ENCODE measurements at regions not wholly inside any gene's neighbourhood (a gene's known extent, or its start where the extent isn't known, plus 50 kb on each side); places are given as distances from the start of the nearest gene placed in this dataset.

DNA sequence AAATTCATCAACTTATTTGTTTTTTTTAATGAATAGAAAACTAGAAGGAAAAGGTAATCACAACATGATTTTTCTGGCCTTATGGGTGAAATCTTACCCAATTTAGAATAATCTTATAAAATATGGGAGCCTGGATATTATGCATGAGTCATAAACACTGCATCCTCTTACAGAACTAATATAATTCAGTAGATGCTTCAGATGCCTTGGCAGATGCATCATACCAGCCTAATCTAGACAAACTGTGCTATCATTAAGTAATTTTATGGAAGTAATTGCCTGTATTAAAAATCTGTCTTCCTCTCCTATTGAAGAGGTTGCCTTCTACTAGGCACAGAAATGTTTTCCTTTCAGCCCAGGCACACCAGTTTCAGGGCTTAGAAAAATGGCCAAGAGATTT is 2384.6 kb upstream of the WWC1 start:
- no peak for DNase-seq

DNA sequence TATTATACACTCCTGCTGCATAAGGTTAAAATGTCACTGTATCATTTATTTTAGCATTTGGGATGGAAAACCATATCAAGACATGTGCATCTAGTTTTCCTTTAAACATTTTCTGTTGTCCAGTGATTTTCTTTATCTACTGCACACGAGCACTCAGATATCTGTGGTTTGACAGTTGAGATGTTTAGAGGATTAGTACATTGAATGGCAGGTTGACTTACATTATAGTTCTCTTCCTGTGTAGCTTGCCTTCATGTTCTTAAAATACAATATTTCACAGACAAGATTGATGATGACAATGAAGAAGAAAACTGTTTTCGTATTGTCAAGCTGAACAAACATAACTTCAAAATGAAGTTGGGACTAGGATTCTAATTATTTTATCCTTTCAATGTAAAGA is 2378.4 kb upstream of the WWC1 start:
- no peak for DNase-seq

DNA sequence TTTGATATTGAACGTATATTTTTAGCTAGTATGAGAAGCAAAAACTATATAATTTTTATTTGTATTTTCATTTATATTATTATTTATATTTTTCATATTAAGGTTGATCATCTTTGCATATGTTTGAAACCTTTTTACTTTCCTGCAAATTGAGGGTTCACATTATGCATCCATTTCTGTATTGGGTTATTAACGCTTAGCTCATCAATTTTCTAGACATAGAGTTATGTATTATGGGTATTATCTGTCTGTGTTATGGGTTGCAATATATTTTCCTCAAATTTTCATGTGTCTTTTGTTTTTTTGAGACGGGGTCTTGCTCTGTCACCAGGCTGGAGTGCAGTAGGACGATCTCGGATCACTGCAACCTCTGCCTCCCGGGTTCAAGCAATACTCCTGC is 2377.0 kb upstream of the WWC1 start:
- DNase-seq = no peak

DNA sequence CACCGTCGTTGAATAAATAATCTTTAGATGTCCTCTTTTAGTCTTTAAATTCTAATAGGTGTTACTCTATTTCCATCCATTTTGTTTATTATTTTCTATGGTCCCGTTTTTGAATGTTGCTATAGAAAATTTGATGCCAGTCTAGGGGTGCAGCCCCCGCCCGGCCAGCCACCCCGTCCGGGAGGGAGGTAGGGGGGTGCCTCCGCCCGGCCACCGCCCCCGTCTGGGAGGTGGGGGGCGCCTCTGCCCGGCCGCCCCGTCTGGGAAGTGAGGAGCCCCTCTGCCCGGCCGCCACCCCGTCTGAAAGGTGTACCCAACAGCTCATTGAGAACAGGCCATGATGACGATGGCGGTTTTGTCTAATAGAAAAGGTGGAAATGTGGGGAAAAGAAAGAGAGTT is 2372.2 kb upstream of the WWC1 start:
- DNase-seq = no peak

DNA sequence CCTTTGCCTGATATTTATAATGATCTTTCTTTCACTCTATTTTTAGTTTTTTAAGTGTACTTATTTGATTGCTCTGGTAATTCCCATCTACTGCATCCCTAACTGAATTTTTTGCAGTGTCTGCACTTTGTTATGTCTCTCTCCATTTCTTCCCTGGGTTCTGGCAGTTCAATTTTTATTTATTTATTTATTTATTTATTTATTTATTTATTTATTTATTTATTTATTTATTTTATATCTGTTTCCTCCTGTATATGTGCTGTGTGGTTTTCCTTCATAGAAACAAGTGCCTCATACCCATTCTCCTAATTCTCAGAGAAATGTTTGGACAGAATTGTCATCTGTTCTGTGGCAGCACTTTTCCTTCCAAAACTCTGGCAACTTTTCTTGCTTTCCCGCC is 2370.8 kb upstream of the WWC1 start:
- no peak for DNase-seq

DNA sequence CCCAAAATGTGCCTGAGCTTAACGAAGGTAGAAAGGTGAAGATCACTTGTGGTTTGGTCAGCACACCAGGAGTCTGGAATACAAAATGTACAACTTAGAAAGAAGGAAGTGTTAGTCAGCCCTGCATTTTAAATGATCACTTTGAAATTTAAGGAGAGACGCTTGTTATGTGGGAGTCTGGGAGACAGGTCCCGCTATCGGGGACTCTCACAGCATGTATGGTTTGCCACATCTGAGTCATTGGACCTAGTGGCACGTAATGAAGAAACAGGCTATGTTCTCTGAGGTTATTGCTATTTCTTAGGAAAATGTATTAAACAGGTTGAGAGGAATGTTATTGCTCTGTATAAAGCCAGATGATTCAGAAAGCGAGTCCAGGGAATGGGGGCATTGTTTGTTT is 2362.5 kb upstream of the WWC1 start:
- no peak for DNase-seq

DNA sequence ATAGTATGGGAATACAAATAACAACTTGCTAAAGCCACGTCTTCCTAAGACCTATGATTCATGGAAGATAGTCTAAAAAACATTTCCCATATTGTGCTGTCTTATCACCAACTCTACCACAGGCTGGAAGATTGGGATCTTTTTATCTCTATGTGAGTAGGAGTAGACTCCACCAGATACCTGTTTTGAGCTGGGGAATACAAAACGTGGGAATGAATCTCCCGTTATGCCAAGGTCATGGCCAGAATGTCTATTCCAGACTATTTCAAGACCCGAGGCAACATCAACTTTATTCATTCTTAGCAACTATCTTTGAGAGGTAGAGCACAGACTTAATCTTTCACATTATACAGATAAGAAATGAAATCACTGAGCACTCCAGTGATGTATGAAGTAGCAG is 2350.9 kb upstream of the WWC1 start:
- DNase-seq = no peak

DNA sequence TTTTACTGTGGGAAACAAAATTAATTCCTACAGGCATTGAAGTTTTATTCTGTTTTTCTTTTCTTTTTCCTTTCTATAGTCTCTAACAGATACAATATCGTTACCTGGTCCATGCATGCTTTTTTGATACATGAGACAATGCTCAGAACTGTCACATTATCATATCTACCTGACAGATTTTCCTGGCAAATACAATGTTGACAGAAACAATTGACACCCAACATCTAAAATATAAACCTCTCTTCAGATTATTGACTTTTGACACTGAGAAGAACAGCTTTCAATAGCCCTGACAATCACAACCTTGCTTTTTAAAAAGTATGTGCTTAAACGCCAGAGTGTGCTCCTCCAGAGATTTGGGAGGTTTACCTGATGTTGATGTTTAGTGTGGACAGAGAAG is 2334.6 kb upstream of the WWC1 start:
- DNase-seq = no peak

DNA sequence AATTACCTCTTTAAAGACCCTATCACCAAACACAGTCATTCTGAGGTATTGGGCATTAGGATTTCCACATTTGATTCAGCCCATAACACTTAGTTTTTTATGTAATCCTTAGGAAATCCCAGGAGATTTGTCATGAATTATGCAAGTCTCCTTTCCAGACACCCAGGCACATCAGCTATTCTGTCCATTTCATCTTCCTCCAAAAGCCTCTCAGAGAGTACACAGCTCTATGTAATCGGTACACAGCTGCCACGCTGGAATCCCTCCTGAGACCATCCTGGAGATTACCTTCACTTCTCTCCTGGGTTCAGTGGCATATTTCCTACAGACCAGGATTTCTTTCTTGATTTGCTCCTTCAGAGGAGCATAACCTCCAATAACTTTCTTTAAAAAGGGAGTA is 2309.8 kb upstream of the WWC1 start:
- no peak for DNase-seq

DNA sequence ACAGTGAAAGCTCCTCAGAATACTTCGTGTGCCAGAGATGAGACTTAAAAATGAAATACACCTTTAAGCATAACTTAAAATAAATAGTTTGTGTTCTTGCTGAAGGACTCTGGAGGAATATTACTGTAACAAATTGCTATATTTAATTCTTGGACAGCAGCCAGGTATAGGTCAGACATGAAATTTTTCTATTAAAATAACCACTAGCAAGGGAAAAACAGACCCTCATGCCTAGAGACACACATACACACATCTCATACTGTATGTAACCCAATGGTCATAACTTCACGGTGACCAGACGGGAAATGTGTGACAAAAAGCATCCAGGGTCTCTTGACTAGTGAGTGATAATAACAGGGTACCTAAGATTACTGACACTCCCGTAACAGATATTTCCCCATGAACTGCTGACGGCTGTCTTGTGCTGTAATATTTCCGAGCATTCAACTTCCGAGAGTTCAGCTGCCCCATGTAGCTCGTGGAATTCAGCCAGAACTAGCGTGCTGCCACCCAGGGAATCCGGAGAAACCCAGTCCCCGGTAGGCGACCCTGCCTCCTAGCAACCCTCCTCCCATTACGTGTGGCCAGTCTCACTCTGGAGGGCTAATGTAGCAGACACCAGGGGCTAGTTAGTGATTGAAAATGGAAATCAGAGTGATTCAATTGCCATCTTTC is 2295.1 kb upstream of the WWC1 start:
- no peak for DNase-seq

DNA sequence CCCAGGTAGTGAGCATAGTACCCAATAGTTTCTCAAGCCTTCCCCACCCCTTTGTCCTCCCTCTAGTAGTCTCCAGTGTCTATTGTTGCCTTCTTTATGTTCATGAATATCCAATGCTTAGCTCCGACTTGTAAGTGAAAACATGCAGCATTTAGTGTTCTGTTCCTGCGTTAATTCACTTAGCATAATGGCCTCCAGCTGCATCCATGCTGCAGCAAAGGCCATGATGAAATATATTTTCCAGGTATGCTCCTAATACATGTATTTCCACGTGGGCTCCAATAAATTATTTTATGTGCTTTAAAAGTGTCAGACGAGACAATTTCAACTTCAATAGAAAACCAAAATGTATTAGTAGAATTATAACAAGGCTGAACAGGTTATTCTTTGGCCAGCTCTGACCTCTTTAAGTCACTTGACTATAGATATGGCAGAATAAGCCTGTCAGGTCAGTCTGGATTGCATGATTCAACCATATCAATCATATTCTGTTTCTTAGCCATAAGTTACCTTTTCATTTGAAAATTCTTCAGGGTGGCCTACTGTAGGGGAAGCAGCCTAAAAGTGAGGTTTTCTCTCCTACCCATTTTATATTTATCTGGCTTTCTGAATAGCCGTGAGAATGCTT is 2291.6 kb upstream of the WWC1 start:
- DNase-seq = no peak

DNA sequence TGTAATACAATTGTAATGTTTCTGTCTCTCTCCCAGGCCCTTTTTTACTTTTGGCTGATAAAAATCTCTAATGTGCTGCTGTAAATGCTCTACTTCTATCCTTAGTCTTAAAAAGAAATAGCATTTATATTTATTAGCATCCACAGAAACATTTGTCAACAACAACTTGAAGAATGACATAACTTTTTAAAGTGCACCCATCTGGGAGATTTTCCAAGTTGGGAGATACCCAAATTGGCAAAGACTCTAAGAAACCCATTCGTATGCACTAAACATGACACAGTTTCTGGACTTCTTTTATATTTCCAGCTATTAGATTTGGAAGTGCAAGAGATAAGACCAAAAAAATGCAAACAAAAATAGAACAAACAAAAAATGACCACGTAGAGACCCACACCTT is 2287.4 kb upstream of the WWC1 start:
- no peak for DNase-seq

DNA sequence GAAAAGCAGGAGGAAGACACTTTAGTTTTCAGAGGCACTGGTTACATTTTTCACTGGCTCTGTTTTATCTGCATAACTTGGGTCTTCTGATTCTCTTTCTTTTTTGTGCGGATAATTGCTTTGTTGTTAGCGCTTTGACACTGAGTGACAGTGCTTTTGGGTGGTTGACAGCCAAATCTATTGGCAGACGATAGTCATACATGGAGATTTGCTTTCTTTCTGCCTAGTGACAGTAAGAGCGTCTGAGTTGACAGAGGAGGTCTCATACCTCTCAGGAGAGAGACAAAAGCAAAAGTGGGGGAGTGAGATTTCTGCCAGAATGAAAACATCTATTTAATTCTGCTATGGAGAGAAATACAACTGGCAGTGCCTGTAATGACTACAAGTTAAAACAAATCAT is 2278.0 kb upstream of the WWC1 start:
- DNase-seq = no peak

DNA sequence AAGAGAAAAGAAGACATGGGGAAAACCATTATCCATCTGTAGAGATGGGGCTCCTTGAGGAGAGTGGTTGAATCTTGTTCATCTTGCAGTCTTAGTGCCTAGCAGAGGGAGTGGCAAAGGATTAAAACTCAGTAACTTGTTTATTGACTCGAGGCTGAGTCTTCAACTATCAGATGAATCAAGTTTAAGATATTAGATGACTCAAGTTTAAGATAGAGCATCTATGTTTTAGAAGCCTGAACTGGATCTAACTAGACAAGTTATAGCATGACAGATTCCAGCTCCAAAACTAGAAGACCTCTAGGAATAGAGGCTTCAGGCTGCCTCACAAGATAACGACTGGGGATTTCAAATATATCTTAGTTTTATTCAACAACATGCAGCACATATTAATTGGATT is 2277.2 kb upstream of the WWC1 start:
- no peak for DNase-seq

DNA sequence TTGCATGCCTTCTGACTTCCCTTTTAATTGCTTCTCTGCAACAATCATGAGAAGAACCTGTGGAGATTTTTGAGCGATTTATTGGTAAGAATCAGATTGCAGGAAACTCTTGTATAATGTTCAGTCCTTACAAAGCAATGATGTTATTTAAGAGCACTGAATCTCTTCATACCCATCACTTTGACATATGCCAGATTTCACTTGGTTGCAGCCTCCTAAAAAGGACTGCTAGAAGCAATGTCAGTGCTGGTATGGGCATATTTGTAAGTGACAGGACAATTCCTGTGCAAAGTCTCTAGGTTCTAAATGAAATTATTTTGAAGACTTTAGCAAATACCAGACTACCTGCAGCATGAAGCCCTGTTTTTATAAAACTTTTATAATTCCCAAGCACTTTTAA is 2272.7 kb upstream of the WWC1 start:
- no peak for DNase-seq

DNA sequence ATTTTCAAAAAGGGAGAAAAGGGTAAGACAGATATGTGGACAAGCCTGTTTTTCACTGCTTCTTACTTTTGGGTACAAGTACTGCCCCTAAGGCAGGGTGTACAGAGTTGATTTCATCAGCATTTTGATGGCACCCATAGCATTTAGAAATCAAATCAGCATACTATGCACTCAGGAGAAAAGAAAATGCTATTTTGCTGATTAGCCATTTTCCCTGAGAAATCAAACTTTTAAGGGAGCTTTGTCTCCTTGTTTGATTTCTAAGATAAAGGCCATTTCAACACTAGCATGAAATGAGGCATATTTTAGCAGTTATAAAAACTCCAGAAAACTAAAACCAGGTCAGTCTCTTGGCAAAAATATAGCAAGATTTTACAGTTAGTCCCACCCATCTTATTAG is 2269.4 kb upstream of the WWC1 start:
- DNase-seq = no peak

DNA sequence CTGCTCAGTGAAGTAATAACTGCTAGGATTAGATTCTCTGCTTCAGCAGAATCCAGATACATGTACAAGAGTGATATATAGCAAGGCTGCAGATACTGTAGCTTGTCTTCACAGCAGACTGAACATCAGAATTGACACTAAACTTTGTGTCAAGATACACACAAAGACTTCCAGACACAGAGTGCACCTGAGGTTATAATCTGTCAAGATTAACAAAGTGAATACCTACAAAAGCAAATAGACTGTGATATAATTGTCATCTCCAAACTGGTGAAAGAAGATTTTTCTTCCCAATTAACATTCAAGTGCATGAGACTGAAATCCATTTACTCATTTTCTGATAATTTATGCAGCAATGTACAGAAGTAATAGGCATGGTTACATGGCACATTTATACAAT is 2266.5 kb upstream of the WWC1 start:
- DNase-seq = no peak

DNA sequence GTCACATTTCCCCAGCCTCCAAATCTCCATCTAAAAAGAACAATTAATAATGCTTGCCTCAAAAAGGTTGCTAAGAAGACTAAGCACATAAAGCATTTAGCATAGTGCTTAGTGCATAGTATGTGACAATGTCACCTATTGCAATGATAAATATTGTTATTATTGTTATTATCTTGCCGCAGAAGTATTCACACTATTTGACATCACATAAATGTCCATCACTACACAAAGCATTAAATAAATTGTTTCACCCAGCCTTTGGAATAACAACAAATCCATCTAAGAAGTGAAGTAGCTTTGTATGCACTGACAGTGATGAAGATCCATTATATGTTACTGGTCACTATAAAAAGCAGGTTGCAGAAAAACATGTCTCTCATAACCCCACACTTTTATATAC is 2263.9 kb upstream of the WWC1 start:
- no peak for DNase-seq

DNA sequence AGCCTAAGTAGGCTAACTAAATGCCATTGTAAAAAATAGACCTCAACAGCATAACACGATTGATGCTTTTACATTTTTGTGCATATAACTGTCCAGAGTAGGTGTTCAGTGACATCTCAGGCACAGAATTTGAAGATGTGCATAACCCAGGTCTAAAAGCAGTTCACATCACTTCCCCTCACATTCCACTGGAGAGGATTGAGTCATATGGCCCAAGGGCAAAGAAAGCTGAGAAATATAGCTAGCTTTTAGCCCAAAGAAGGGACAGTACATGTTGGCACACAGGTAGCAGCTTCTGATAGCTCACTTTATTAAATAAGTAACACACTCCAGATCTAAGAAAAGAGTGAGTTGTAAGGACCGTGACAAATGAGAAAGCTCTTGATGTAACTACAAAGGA is 2259.5 kb upstream of the WWC1 start:
- DNase-seq = no peak

DNA sequence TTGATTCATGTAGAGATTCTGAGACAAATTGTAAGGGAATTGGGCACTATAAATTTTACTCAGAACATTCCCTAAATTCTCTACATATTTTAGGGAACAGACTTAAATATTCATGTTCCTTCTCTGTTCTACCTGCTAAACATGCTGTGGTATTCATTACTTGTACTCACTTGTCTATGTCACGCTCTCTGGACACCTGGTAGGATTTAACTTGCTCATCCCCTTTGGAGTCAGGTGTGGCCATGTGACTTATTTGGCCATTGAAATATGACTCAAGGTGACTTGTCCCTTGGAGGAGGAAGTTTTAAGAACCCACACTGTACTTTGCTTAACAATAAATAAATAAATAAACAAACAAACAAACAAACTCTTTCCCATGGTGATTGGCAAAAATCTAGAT is 2258.8 kb upstream of the WWC1 start:
- no peak for DNase-seq

DNA sequence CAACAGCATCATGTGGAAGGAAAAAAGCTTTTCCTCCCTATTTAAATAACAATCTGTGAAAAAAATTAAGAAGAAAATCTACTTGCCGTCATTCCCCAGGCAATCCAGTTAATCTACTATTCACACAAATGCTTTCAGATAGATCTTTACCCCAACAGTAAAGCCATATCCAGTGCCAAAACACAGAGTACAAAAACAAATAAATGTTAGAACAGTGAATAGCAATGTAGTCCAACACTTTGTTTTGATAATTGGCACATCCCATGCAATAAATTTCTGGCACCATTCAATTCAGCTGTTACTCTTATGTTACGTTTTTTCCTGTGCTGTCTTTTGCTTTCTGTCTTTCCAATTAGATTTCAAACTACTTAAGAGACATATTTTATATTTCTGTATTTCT is 2245.5 kb upstream of the WWC1 start:
- DNase-seq = no peak

DNA sequence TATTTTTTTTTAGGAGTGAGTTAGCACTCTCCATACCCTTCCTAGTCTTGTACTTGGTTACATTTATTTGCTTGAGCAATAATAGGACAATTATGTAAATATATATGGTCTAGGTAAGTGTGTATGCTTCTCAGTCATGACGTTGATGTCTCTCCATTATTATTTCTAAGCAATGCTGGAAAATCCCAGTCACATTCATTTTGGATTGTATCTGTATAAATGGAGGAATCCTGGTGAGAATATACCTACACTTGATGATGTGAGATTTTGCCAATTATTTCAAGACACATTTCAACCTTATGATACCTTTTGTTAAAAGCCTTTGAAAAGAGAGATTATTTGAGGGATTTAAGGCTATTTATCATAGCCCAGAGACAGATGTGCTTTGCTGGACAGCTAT is 2244.5 kb upstream of the WWC1 start:
- no peak for DNase-seq

DNA sequence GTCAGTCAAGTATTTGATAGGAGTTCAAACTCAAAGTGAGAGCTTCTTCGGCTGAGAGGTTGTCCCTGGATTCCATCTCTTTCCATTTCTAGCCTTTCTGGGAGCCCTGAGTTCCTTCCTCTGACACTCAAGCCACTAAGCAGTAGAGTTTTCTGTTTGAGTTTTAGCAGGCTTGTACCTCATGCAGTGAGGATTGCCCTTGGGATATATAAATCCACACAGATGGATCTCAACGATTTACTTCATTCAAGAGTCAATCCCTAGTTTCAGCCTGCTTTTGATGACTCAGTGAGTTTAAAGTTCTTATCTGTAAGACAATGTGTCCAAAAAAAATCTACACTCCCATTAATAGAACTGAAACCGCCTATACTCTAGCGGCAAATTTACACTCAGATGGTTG is 2240.9 kb upstream of the WWC1 start:
- DNase-seq = no peak

DNA sequence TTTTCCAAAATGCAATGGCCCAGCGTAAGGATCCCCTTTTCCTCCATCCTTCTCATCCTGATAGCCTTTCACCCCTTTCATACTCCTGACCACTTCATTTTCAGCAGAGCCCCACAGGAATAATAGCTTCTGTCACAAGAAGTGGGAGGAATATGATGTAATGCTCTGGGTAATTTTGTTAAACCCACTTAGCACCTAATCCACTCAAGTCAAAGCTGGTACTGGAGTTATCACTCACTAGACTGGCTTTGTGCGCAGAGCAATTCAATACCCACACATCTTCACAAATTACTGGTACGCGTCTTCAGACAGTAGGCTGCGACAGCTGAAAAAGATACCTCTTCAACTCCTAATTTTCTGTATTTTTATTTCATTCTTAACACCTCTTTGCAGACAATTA is 2232.8 kb upstream of the WWC1 start:
- DNase-seq = no peak

DNA sequence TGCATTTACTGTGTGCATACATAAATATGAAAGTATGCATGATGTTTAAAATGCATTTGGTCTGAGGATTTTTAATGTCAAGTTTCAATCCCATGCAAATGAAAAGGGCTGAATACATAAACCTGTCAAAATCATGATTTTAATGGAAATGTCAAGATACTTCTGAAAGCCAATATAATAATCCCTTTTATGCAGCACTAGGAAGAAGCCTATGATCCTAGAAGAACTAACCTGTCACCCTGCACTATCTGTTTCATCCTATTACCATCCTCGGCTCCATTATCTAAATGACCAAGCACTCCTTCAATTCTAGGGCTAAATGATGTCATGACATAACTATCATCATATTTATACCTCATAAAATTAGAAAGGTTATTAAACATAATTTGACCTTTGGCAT is 2229.4 kb upstream of the WWC1 start:
- no peak for DNase-seq

DNA sequence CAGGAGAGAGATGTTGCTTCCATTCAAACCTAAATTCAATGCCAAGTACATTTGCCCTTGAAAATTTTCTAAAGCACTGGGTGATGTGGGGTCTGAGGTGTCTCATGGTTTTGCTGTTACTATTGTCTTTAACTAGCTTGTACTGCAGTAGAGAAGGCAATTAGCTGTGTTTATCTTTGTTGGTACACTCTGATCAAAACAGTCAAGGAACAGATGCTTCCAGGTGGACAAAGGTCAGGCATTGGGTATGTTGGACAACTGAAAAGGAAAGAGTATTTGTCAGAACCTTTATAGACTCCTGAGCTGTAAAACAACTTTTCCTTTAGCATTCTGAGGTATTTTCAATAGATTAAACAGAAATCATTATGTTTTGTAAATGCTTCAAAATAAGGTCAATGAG is 2228.7 kb upstream of the WWC1 start:
- no peak for DNase-seq
